ENCODE measurements at regions not wholly inside any gene's neighbourhood (a gene's known extent, or its start where the extent isn't known, plus 50 kb on each side); places are given as distances from the start of the nearest gene placed in this dataset.
"Not testable (repeated sequence)": the region's sequence is repeated elsewhere in the genome, so short reads cannot be mapped to it uniquely, and the experiment has no call there.

DNA sequence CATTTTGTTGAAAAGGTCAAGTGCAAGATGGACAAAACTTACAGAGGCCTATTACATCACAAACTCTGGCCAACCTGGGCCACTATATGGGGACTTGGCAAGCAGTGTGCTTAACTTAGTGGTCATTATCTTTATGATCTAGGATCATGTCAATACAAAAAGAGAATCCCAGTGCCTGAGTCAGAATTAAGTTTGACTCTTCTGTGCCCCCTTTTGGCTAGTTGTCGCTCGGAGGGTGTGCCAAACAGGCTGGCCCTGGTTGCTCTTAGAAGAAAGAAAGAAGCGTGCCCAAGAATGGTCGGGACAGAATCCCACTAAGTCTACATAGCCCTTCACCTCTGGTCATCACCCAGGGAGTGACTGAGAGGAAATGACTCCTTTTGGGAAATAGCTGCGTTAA is 100.1 kb downstream of the EIF4E start:
- peaks cover 9% of the 10 kb centered on the region for H3K4me1 Mint-ChIP-seq
- no peak overlapping the region for H3K4me3 Mint-ChIP-seq
- ATAC-seq: peak; percentile 39
- H3K27ac Mint-ChIP-seq: no peak overlapping the region
- H3K36me3 Mint-ChIP-seq: no peaks in the 10 kb centered on the region
- H3K9me3 Mint-ChIP-seq: no peaks in the 10 kb centered on the region
- no peaks in the 10 kb centered on the region for H3K27me3 Mint-ChIP-seq

DNA sequence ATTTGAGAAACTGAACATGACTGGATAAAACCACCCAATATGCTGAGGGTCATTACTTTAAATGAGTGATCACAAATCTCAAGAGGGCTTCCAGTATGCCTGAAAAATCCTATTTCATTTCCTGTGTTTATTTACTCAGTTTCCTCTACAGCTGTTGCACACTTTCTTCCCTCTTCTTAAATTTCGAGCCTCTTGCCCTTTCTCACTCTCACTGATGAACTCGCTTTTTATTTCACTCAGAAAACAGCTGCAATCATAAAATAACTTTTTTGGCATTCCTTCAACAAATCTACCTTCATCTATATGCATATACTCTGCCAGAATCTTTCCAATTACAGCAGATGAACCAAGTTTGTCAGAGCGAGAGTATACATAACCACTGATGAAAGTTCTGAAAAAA is 101.3 kb downstream of the EIF4E start:
- Mint-ChIP-seq H3K4me1 (peaks cover 9% of the 10 kb centered on the region), H3K4me3 (no peak overlapping the region), H3K27ac (no peak overlapping the region), H3K27me3 (no peaks in the 10 kb centered on the region), H3K9me3 (no peaks in the 10 kb centered on the region), H3K36me3 (no peaks in the 10 kb centered on the region)
- ATAC-seq: no peak

DNA sequence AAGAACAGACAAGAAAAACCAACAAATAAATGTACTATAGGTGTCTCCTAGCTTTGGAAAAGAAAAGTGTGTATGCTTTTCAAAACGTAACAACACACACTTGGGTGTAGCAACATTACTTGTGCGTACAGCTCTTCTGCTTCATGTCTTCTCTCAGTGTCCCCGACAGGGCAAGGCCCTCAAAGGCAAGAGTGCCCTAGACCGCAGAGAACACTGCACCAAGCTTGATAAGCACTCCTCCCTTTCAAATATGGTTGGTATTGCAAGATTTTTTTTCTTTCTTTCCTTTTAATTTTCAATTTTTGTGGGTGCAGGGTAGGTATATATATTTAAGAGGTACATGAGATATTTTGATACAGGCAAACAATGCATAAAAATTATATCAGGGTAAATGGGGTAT is 106.8 kb downstream of the EIF4E start:
- no peaks in the 10 kb centered on the region for H3K36me3 Mint-ChIP-seq

DNA sequence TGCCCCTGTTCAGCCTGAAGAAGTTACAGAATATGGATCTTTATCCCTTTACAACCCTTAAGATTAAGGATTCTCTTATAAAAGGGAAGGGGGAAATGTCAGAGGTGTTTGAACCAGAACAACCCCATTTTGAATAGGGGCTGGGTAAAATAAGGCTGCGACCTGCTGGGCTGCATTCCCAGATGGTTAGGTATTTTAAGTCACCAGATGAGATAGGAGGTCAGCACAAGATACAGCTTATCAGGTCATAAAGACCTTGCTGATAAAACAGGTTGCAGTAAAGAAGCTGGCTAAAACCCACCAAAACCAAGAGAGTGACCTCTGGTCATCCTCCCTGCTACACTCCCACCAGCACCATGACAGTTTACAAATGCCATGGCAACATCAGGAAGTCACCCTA is 110.8 kb downstream of the EIF4E start:
- ATAC-seq, H3K27ac Mint-ChIP-seq, H3K4me3 Mint-ChIP-seq, H3K36me3 Mint-ChIP-seq, H3K9me3 Mint-ChIP-seq, H3K27me3 Mint-ChIP-seq, H3K4me1 Mint-ChIP-seq: not testable (repeated sequence)

More for the DNA sequence above, 106.8 kb downstream of the EIF4E start:
- no peaks in the 10 kb centered on the region for H3K9me3 Mint-ChIP-seq
- H3K27me3 Mint-ChIP-seq: no peaks in the 10 kb centered on the region
- H3K4me1 Mint-ChIP-seq: no peaks in the 10 kb centered on the region
- H3K27ac Mint-ChIP-seq: no peak overlapping the region
- H3K4me3 Mint-ChIP-seq: no peak overlapping the region
- no peak for ATAC-seq

GRCh38 chr4:98816816-98817215 is 112.1 kb downstream of the EIF4E start:
- no peak overlapping the region for H3K27ac Mint-ChIP-seq
- no peaks in the 10 kb centered on the region for H3K9me3 Mint-ChIP-seq
- H3K36me3 Mint-ChIP-seq: no peaks in the 10 kb centered on the region
- no peak for ATAC-seq
- no peaks in the 10 kb centered on the region for H3K4me1 Mint-ChIP-seq
- H3K27me3 Mint-ChIP-seq: peaks cover 6% of the 10 kb centered on the region
- H3K4me3 Mint-ChIP-seq: no peak overlapping the region

DNA sequence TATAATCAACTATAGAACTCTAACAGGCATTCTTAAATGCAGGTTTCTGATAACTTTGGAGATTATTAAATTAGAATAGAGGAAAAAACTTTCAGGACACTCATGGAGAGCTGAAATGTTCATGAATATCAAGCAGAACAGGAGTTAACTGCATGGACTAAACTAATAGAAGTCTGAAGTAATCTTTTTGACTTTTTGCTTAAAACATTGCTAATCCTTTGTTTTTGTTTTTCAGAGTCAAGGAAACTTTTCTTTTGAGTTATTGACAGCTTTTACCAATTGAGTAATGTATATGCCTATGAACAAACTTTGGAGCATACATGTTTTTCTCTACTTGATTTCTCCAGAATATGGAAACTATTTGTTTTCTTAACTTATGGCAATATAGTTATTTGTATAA is 112.5 kb downstream of the EIF4E start:
- no peaks in the 10 kb centered on the region for H3K4me1 Mint-ChIP-seq
- H3K27me3 Mint-ChIP-seq: peaks cover 6% of the 10 kb centered on the region
- no peaks in the 10 kb centered on the region for H3K9me3 Mint-ChIP-seq
- no peaks in the 10 kb centered on the region for H3K36me3 Mint-ChIP-seq
- no peak overlapping the region for H3K4me3 Mint-ChIP-seq
- no peak overlapping the region for H3K27ac Mint-ChIP-seq
- no peak for ATAC-seq

GRCh38 chr4:98804403-98804802 is 124.5 kb downstream of the EIF4E start:
- H3K27ac Mint-ChIP-seq: no peak overlapping the region
- no peak for ATAC-seq

GRCh38 chr4:98803251-98803650 is 125.7 kb downstream of the EIF4E start:
- H3K9me3 Mint-ChIP-seq: no peaks in the 10 kb centered on the region
- no peak overlapping the region for H3K27ac Mint-ChIP-seq
- no peaks in the 10 kb centered on the region for H3K4me1 Mint-ChIP-seq
- ATAC-seq: peak; percentile 20
- H3K4me3 Mint-ChIP-seq: no peak overlapping the region
- peaks cover 8% of the 10 kb centered on the region for H3K27me3 Mint-ChIP-seq
- H3K36me3 Mint-ChIP-seq: peaks cover 4% of the 10 kb centered on the region

More at GRCh38 chr4:98804403-98804802, 124.5 kb downstream of the EIF4E start:
- no peak overlapping the region for H3K4me3 Mint-ChIP-seq
- H3K4me1 Mint-ChIP-seq: no peaks in the 10 kb centered on the region
- H3K9me3 Mint-ChIP-seq: no peaks in the 10 kb centered on the region
- H3K27me3 Mint-ChIP-seq: peaks cover 4% of the 10 kb centered on the region
- H3K36me3 Mint-ChIP-seq: peaks cover 2% of the 10 kb centered on the region

GRCh38 chr4:98802770-98803198 is 126.1 kb downstream of the EIF4E start:
- peaks cover 4% of the 10 kb centered on the region for H3K36me3 Mint-ChIP-seq
- ATAC-seq: no peak
- no peak overlapping the region for H3K4me3 Mint-ChIP-seq
- H3K27me3 Mint-ChIP-seq: peaks cover 8% of the 10 kb centered on the region
- no peak overlapping the region for H3K27ac Mint-ChIP-seq
- no peaks in the 10 kb centered on the region for H3K4me1 Mint-ChIP-seq
- H3K9me3 Mint-ChIP-seq: no peaks in the 10 kb centered on the region

DNA sequence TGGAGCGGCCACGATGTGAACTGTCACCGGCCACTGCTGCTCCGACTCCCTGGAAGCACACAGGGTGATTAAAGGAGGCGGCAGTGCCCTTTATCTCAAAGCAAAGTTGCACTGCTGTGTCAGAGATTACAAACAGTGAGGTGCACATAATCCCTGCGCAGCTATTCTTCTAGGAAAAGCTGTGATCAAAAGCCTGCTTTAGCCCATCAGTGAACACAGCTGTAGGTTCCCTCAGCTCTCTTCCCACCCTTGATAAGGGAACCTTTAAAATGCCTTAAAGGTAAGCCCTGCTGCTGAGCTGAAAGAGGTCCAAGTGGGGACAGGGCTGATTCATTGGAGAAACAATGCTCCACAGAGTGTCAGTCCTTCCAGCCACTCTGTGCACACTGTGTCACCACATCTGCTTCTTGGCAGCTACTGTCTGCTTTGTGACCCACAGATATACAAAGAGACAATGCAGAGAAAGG is 127.6 kb downstream of the EIF4E start:
- peaks cover 8% of the 10 kb centered on the region for H3K27me3 Mint-ChIP-seq
- ATAC-seq: no peak
- no peaks in the 10 kb centered on the region for H3K9me3 Mint-ChIP-seq
- H3K4me1 Mint-ChIP-seq: no peaks in the 10 kb centered on the region
- H3K27ac Mint-ChIP-seq: no peak overlapping the region
- H3K36me3 Mint-ChIP-seq: peaks cover 4% of the 10 kb centered on the region
- no peak overlapping the region for H3K4me3 Mint-ChIP-seq

GRCh38 chr4:98796991-98797390 is 131.9 kb downstream of the EIF4E start:
- ATAC-seq: no peak
- no peaks in the 10 kb centered on the region for H3K4me1 Mint-ChIP-seq
- no peak overlapping the region for H3K27ac Mint-ChIP-seq
- no peak overlapping the region for H3K4me3 Mint-ChIP-seq
- H3K27me3 Mint-ChIP-seq: peaks cover 8% of the 10 kb centered on the region
- H3K9me3 Mint-ChIP-seq: no peaks in the 10 kb centered on the region
- peaks cover 4% of the 10 kb centered on the region for H3K36me3 Mint-ChIP-seq

- Mint-ChIP-seq H3K4me3 (no peak overlapping the region), H3K36me3 (peaks cover 4% of the 10 kb centered on the region), H3K9me3 (no peaks in the 10 kb centered on the region), H3K4me1 (no peaks in the 10 kb centered on the region), H3K27me3 (peaks cover 7% of the 10 kb centered on the region), H3K27ac (no peak overlapping the region)
- no peak for ATAC-seq
Measured at GRCh38 chr4:98794565-98795205, 134.2 kb downstream of the EIF4E start.

DNA sequence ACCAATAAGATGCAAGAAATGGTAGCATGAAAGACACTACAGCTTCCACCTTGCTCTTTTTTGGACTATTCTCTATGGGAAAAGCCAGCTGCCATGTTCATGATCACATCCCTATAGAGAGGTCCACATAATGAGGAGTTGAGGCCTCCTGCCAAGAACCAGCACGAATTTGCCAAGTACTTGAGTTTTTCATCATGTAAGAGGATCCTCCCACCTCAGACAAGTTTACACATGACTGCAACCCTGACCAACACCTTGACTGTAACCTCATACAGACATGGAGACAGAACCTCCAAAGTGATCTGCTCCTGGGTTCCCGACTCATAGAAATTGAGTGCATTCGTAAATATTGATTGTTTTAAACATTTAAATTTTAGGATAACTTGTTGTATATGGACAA is 135.2 kb upstream of the TSPAN5 start:
- ATAC-seq: no peak
- Mint-ChIP-seq H3K27me3 (no peaks in the 10 kb centered on the region), H3K36me3 (no peaks in the 10 kb centered on the region), H3K27ac (no peak overlapping the region), H3K9me3 (no peaks in the 10 kb centered on the region), H3K4me1 (no peaks in the 10 kb centered on the region), H3K4me3 (no peak overlapping the region)

- H3K4me3 Mint-ChIP-seq: no peak overlapping the region
- no peak overlapping the region for H3K27ac Mint-ChIP-seq
- H3K9me3 Mint-ChIP-seq: no peaks in the 10 kb centered on the region
- ATAC-seq: no peak
- H3K36me3 Mint-ChIP-seq: no peaks in the 10 kb centered on the region
- peaks cover 22% of the 10 kb centered on the region for H3K27me3 Mint-ChIP-seq
- no peaks in the 10 kb centered on the region for H3K4me1 Mint-ChIP-seq
Measured at GRCh38 chr4:98786866-98787265, 128.5 kb upstream of the TSPAN5 start.

DNA sequence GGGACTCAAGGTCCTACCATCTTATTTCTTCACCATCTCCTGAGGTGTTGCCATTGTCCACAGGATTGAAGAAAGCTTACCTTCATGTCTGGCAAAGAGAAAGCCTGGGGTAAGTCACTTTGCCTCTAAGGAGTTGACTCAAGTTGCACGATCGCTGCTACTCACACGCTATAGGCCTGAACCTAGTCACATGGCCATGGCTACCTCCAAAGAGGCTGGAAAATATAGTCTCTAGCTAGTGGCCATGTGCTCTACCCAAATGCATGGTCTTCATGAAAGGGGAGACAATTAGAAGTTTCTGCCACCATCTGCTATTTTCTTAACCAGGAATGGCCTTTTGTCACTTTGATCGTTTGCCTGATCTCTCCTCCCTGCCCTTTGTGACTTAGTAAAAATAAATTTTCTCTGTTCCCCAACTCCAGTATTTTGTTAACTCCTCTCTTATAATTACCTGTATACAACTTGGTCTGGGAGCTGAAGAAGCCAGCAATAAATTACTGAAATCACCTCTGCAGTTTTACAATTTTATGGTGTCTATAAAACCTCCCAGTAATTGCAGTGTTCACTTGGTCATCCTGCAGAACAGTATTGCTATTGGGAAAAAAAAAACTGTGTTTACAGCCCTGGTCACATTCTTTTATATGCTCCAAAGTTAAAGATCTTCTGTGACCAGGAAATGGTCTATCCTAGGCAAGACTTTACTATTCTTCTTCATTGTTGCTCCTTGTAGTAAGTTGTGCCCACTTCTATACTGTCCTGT is 126.7 kb upstream of the TSPAN5 start:
- Mint-ChIP-seq H3K9me3 (no peaks in the 10 kb centered on the region), H3K4me3 (no peak overlapping the region), H3K27ac (no peak overlapping the region), H3K27me3 (peaks cover 33% of the 10 kb centered on the region), H3K36me3 (no peaks in the 10 kb centered on the region), H3K4me1 (no peaks in the 10 kb centered on the region)
- no peak for ATAC-seq
